ENCODE measurements at regions not wholly inside any gene's neighbourhood (a gene's known extent, or its start where the extent isn't known, plus 50 kb on each side); places are given as distances from the start of the nearest gene placed in this dataset.

GRCh38 chr2:134108113-134108512 is 145.8 kb upstream of the MGAT5 start:
- Histone ChIP-seq H3K4me3 (ENCODE audit: low read depth, low read length) (no peak overlapping the region), H3K36me3 (ENCODE audit: control insufficient read depth, insufficient read depth, low read length) (no peaks in the 10 kb centered on the region), H3K27me3 (ENCODE audit: control insufficient read depth, insufficient read depth, low read length) (no peaks in the 10 kb centered on the region)
- TF ChIP-seq CTCF (IDR thresholded peaks at IDR 0.05; ENCODE audit: insufficient read depth, low read length, severe bottlenecking): no peak
- FAIRE-seq: no peak
- DNase-seq (ENCODE audit: low read depth): no peak

GRCh38 chr2:134109246-134109645 is 144.6 kb upstream of the MGAT5 start:
- Histone ChIP-seq H3K27me3 (ENCODE audit: control insufficient read depth, insufficient read depth, low read length) (no peaks in the 10 kb centered on the region), H3K4me3 (ENCODE audit: low read depth, low read length) (no peak overlapping the region), H3K36me3 (ENCODE audit: control insufficient read depth, insufficient read depth, low read length) (no peaks in the 10 kb centered on the region)
- TF ChIP-seq CTCF (IDR thresholded peaks at IDR 0.05; ENCODE audit: insufficient read depth, low read length, severe bottlenecking): no peak
- FAIRE-seq: no peak
- no peak for DNase-seq (ENCODE audit: low read depth)

GRCh38 chr2:134109725-134110124 is 144.1 kb upstream of the MGAT5 start:
- no peak overlapping the region for H3K4me3 ChIP-seq (ENCODE audit: low read depth, low read length)
- H3K27me3 ChIP-seq (ENCODE audit: control insufficient read depth, insufficient read depth, low read length): no peaks in the 10 kb centered on the region
- TF ChIP-seq CTCF (IDR thresholded peaks at IDR 0.05; ENCODE audit: insufficient read depth, low read length, severe bottlenecking): no peak
- FAIRE-seq (no peak), DNase-seq (ENCODE audit: low read depth) (no peak)
- H3K36me3 ChIP-seq (ENCODE audit: control insufficient read depth, insufficient read depth, low read length): no peaks in the 10 kb centered on the region

- DNase-seq (ENCODE audit: low read depth) (no peak), FAIRE-seq (no peak)
- H3K27me3 ChIP-seq (ENCODE audit: control insufficient read depth, insufficient read depth, low read length): no peaks in the 10 kb centered on the region
These were observed 143.3 kb upstream of the MGAT5 start for GRCh38 chr2:134110532-134110931.

GRCh38 chr2:134117676-134118075 is 136.2 kb upstream of the MGAT5 start:
- DNase-seq (ENCODE audit: low read depth) (no peak), FAIRE-seq (no peak)
- Histone ChIP-seq H3K27me3 (ENCODE audit: control insufficient read depth, insufficient read depth, low read length) (no peaks in the 10 kb centered on the region), H3K36me3 (ENCODE audit: control insufficient read depth, insufficient read depth, low read length) (no peaks in the 10 kb centered on the region), H3K4me3 (ENCODE audit: low read depth, low read length) (no peak overlapping the region)
- no peak for TF ChIP-seq CTCF (IDR thresholded peaks at IDR 0.05; ENCODE audit: insufficient read depth, low read length, severe bottlenecking)

More at GRCh38 chr2:134110532-134110931, 143.3 kb upstream of the MGAT5 start:
- no peak for TF ChIP-seq CTCF (IDR thresholded peaks at IDR 0.05; ENCODE audit: insufficient read depth, low read length, severe bottlenecking)
- H3K36me3 ChIP-seq (ENCODE audit: control insufficient read depth, insufficient read depth, low read length): no peaks in the 10 kb centered on the region
- no peak overlapping the region for H3K4me3 ChIP-seq (ENCODE audit: low read depth, low read length)

All from bronchial epithelial cell (primary cell).